HT1080 (cell line): ENCODE measurements at regions not wholly inside any gene's neighbourhood (a gene's known extent, or its start where the extent isn't known, plus 50 kb on each side); places are given as distances from the start of the nearest gene placed in this dataset.

Source experiments
- DNase-seq: peaks from one replicate; pipeline ENCODE4 v3.0.0-alpha.2; 2015; ENCODE audit warnings: low read depth

- DNase-seq = no peak
Measured at GRCh38 chr1:55353707-55354620, 138.8 kb upstream of the USP24 start.

GRCh38 chr1:55352811-55353180 lies 137.6 kb upstream of the USP24 start:
- no peak for DNase-seq

GRCh38 chr1:55352080-55352810 lies 137.1 kb upstream of the USP24 start:
- no peak for DNase-seq

GRCh38 chr1:55348356-55348755 lies 133.2 kb upstream of the USP24 start:
- DNase-seq = no peak

GRCh38 chr1:55347866-55348265 lies 132.7 kb upstream of the USP24 start:
- DNase-seq = no peak

- no peak for DNase-seq
Measured at GRCh38 chr1:55347041-55347440, 131.9 kb upstream of the USP24 start.

GRCh38 chr1:55346586-55346985 lies 131.4 kb upstream of the USP24 start:
- no peak for DNase-seq

GRCh38 chr1:55339681-55340080 lies 124.5 kb upstream of the USP24 start:
- no peak for DNase-seq

- DNase-seq = no peak
Measured at GRCh38 chr1:55338448-55338820, 123.3 kb upstream of the USP24 start.

- DNase-seq = peak; percentile 73
Measured at GRCh38 chr1:55337801-55338447, 122.8 kb upstream of the USP24 start.

GRCh38 chr1:55334797-55335196 lies 119.6 kb upstream of the USP24 start:
- DNase-seq = no peak

GRCh38 chr1:55334160-55334559 lies 119.0 kb upstream of the USP24 start:
- peak; percentile 41 for DNase-seq

GRCh38 chr1:55333461-55333860 lies 118.3 kb upstream of the USP24 start:
- DNase-seq = no peak

GRCh38 chr1:55331351-55331750 lies 116.2 kb upstream of the USP24 start:
- DNase-seq = no peak

- no peak for DNase-seq
Measured at GRCh38 chr1:55329808-55330432, 114.8 kb upstream of the USP24 start.

GRCh38 chr1:55329091-55329490 lies 113.9 kb upstream of the USP24 start:
- DNase-seq = no peak

- DNase-seq = no peak
Measured at GRCh38 chr1:55326496-55327243, 111.5 kb upstream of the USP24 start.

- DNase-seq = no peak
Measured at GRCh38 chr1:55323760-55324159, 108.6 kb upstream of the USP24 start.

GRCh38 chr1:55322842-55323241 lies 107.7 kb upstream of the USP24 start:
- DNase-seq = no peak

- no peak for DNase-seq
Measured at GRCh38 chr1:55321942-55322341, 106.8 kb upstream of the USP24 start.

GRCh38 chr1:55320891-55321290 lies 105.7 kb upstream of the USP24 start:
- no peak for DNase-seq
